MM.1S (cell line): ENCODE measurements at regions not wholly inside any gene's neighbourhood (a gene's known extent, or its start where the extent isn't known, plus 50 kb on each side); places are given as distances from the start of the nearest gene placed in this dataset.

Experiments used
- CTCF ChIP-seq: fragments of 300-600 bp; sonication (generic); IDR thresholded peaks from 2 replicates; pipeline ENCODE4 v1.5.1; 2016; ENCODE audit warnings: antibody characterized with exemption, low read length, mixed read lengths
- EZH2 ChIP-seq: fragments of 300-600 bp; sonication (generic); optimal IDR thresholded peaks from 2 replicates; pipeline ENCODE3; 2017; ENCODE audit warnings: low read depth, mild to moderate bottlenecking, antibody characterized with exemption, low read length, mixed read lengths
- EZH2phosphoT487 ChIP-seq: fragments of 300-600 bp; sonication (generic); IDR thresholded peaks from 2 replicates; pipeline ENCODE4 v1.6.1; 2018; ENCODE audit warnings: antibody characterized with exemption, low read length

DNA sequence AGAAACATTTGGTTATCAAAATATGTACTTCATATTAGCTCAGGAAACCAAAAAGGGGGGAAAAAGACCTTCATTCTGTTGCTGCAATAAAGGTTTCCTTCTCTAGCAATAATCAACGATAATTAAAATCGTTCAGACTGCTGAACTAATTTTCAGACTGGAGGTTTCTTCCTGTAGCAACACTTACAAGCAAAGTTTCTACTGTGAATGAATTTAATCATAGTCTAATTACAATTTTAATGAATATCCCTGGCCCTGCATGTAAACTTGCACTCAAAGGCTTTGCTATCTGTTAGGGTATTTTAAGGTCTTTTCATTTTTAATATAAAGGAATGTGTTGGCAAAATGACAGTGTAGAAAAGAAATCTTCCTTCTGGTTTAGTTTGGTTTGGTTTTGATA lies 265.2 kb downstream of the QDPR start:
- TF ChIP-seq CTCF (no peak), EZH2 (no peak), EZH2phosphoT487 (no peak)
